ENCODE measurements at regions not wholly inside any gene's neighbourhood (a gene's known extent, or its start where the extent isn't known, plus 50 kb on each side); places are given as distances from the start of the nearest gene placed in this dataset.

DNA sequence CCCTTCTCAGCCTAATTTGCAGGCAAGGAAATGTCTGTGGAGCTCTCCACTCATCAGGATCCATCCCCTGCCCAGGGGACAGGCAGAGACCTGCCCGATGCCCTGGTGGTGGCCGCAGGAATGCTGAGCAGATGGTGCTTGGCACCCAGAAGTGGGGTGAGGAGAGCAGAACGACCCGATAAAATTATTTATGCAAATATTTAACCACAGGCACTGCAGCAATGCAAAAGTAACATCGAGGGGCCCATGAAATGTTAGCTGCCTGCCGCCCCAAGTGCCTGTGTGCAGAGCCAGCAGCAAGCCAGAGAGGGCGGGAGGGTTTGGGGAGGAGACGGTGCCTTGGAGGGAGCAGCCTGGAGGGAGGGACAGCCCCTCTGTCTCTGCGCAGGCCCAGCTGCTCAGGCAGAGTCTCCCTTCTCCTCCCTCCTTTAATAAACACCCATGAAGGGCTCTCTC lies 205.5 kb downstream of the CTTN start:
- TF ChIP-seq, protein P1, sequence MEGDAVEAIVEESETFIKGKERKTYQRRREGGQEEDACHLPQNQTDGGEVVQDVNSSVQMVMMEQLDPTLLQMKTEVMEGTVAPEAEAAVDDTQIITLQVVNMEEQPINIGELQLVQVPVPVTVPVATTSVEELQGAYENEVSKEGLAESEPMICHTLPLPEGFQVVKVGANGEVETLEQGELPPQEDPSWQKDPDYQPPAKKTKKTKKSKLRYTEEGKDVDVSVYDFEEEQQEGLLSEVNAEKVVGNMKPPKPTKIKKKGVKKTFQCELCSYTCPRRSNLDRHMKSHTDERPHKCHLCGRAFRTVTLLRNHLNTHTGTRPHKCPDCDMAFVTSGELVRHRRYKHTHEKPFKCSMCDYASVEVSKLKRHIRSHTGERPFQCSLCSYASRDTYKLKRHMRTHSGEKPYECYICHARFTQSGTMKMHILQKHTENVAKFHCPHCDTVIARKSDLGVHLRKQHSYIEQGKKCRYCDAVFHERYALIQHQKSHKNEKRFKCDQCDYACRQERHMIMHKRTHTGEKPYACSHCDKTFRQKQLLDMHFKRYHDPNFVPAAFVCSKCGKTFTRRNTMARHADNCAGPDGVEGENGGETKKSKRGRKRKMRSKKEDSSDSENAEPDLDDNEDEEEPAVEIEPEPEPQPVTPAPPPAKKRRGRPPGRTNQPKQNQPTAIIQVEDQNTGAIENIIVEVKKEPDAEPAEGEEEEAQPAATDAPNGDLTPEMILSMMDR (IDR thresholded peaks at IDR 0.05 in 2 of 3, conservative IDR thresholded peaks at IDR 0.05 in 1 of 3; ENCODE audit: borderline replicate concordance in 1 of 3, insufficient read depth in 1 of 3, low read depth in 2 of 3, low read length in 2 of 3) = no peak
- TF ChIP-seq JUND (IDR thresholded peaks at IDR 0.05) (no peak), EZH2phosphoT487 (IDR thresholded peaks at IDR 0.05; ENCODE audit: borderline replicate concordance) (no peak), POLR2AphosphoS5 (IDR thresholded peaks at IDR 0.05; ENCODE audit: low read depth, low read length) (no peak), SIN3A (IDR thresholded peaks at IDR 0.05; ENCODE audit: low read depth) (no peak), EZH2 (IDR thresholded peaks at IDR 0.05) (no peak), POLR2A (IDR thresholded peaks at IDR 0.05; ENCODE audit: borderline replicate concordance, extremely low read depth, insufficient read depth, insufficient read length) (no peak)
- TF ChIP-seq, protein P2, sequence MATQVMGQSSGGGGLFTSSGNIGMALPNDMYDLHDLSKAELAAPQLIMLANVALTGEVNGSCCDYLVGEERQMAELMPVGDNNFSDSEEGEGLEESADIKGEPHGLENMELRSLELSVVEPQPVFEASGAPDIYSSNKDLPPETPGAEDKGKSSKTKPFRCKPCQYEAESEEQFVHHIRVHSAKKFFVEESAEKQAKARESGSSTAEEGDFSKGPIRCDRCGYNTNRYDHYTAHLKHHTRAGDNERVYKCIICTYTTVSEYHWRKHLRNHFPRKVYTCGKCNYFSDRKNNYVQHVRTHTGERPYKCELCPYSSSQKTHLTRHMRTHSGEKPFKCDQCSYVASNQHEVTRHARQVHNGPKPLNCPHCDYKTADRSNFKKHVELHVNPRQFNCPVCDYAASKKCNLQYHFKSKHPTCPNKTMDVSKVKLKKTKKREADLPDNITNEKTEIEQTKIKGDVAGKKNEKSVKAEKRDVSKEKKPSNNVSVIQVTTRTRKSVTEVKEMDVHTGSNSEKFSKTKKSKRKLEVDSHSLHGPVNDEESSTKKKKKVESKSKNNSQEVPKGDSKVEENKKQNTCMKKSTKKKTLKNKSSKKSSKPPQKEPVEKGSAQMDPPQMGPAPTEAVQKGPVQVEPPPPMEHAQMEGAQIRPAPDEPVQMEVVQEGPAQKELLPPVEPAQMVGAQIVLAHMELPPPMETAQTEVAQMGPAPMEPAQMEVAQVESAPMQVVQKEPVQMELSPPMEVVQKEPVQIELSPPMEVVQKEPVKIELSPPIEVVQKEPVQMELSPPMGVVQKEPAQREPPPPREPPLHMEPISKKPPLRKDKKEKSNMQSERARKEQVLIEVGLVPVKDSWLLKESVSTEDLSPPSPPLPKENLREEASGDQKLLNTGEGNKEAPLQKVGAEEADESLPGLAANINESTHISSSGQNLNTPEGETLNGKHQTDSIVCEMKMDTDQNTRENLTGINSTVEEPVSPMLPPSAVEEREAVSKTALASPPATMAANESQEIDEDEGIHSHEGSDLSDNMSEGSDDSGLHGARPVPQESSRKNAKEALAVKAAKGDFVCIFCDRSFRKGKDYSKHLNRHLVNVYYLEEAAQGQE (IDR thresholded peaks at IDR 0.05; ENCODE audit: low read depth) = no peak
- TF ChIP-seq, protein P3, sequence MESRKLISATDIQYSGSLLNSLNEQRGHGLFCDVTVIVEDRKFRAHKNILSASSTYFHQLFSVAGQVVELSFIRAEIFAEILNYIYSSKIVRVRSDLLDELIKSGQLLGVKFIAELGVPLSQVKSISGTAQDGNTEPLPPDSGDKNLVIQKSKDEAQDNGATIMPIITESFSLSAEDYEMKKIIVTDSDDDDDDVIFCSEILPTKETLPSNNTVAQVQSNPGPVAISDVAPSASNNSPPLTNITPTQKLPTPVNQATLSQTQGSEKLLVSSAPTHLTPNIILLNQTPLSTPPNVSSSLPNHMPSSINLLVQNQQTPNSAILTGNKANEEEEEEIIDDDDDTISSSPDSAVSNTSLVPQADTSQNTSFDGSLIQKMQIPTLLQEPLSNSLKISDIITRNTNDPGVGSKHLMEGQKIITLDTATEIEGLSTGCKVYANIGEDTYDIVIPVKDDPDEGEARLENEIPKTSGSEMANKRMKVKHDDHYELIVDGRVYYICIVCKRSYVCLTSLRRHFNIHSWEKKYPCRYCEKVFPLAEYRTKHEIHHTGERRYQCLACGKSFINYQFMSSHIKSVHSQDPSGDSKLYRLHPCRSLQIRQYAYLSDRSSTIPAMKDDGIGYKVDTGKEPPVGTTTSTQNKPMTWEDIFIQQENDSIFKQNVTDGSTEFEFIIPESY (IDR thresholded peaks at IDR 0.05; ENCODE audit: extremely low read depth, insufficient replicate concordance, low read length) = no peak
